ACHN (cell line): ENCODE measurements at regions not wholly inside any gene's neighbourhood (a gene's known extent, or its start where the extent isn't known, plus 50 kb on each side); places are given as distances from the start of the nearest gene placed in this dataset.

Experiments
- DNase-seq: peaks from one replicate; pipeline ENCODE4 v3.0.0-alpha.2; 2015
- in situ Hi-C: cut with HindIII; loops from 2 replicates; pipeline ENCODE4 v1.10.0; 2017; ENCODE audit warnings: low sequenced_read_pairs, low pct_ligation_motif_present, low pct_unique_long_range_greater_than_20kb

GRCh38 chr2:133710613-133711012 lies 142.3 kb upstream of the NCKAP5 start:
- DNase-seq, result no peak
- in situ Hi-C loops, result no loop called here

DNA sequence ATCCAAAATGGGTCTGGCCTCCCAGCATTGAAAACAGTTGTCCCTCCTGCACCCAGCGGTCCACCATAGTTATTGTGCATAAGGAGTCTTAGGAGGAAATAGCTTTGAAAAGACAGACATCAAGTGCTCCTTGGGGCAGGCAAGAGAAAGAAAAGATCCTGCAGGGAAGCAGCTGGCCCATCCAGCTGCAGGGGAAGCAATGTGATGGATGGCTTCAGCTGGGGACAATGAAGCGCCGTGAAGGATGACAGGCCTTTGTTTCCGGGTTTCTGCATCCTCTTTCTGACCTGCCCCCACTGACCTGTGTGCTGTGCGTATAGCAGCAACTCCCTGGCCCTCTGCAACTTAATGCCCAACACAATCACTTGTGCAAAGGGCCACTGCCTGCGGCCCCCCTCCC lies 142.9 kb upstream of the NCKAP5 start:
- no peak for DNase-seq

DNA sequence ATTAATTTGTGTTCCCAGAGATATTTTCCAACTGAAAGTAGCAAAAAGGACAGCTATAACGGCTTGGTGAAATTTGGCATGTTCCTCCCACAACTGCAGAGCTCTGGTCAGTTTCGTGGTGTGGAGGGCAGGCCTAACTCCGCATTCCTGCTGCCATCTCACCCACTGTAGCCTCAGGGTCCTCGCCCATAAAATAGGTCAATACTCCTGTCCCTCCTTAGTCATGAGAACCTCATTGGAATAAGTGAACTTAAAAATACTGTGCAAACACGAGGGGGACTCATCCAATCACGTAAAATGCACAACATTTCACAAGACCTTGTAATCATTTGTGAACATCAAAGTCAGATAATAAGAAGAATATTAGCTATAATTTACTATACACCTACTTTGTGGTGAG lies 143.5 kb upstream of the NCKAP5 start:
- no peak for DNase-seq
- in situ Hi-C loops, result no loop called here

More for the DNA sequence above, 142.9 kb upstream of the NCKAP5 start:
- in situ Hi-C loops, result no loop called here

DNA sequence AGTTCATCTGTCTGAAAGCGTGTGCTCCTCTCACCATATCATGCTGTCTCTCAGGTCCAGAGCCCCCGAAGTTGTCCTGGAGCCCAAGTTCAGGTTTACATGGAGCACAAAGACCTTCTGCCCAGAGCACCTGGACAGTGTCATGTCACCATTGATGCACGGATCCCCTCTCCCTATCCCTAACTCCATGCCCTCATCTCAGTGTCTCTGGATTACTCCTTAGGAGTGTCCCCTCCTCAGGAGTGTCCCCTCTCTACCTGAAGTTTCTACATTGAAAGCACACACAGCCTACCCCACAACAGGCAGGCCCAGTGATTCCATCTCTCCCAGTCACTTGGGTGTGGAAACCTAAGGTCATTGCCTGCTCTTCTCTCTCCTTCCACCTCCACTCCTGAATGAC lies 144.1 kb upstream of the NCKAP5 start:
- no peak for DNase-seq
- in situ Hi-C loops, result no loop called here

- no peak for DNase-seq
- in situ Hi-C loops, result no loop called here
These were observed 144.9 kb upstream of the NCKAP5 start for GRCh38 chr2:133713049-133713580.

DNA sequence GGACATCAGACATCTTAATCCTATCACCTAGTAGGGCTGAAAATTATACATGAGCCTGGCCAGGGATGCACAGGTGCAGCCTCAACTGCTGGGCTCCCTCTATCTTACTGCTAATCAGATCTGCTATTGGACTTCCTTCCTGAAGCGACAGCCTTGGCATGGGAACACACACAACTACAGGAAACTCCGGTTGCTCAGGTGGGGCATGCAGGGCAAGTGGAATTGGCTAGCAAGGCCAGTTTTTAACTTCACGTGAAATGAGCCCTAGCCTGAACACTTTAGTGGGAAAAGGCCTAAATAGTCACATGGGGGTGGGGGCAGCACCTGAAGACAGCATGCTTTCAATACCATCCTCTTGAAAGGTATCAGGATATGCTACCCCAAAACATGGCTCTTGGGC lies 147.9 kb upstream of the NCKAP5 start:
- no peak for DNase-seq
- in situ Hi-C loops, result no loop called here

GRCh38 chr2:133717497-133717896 lies 149.2 kb upstream of the NCKAP5 start:
- DNase-seq, result no peak
- in situ Hi-C loops, result no loop called here

DNA sequence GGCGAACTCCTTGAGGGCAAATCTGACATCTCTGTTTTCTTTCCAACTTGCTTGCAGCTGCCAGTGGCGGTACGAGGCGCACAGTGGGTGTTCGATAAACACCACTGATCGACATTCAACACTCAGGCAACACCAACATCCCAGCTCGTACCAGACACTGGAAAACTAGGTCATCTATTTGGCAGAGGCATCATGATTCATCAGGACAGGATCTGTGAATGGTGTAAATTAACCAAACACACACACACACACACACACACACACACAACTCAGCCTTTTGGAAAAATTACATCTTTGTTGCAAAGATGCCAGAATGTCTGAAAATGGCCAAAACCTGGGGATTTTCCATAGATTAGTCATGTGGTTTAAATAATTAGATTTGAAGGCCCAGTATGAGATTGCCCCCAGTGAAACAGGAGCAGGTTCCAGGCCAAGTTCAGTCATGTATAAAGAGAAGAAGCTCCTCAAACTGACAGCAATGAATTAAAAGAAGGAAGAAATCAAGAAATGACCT lies 150.5 kb upstream of the NCKAP5 start:
- in situ Hi-C loops, result no loop called here
- peak; percentile 50 for DNase-seq

- DNase-seq, result no peak
- in situ Hi-C loops, result no loop called here
These were observed 152.2 kb upstream of the NCKAP5 start for GRCh38 chr2:133720429-133720828.

DNA sequence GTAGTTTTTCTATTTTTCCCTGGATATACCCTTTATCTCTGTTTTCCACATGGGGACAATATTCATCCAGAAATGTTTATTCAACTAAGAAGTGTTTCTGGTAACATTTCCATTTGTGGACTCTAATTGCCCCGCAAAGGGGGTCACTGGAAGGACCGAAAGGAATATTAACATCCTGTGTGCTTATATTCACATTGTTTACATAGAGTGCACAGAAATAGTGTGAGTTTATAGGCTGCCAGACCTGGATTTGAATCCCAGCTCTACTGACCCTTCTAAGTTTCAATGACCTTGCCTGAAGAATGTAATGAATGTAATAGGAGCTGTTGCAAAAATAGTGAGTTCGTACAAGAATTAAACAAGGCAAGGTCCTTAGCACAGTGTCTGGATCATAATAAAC lies 152.9 kb upstream of the NCKAP5 start:
- in situ Hi-C loops, result no loop called here
- no peak for DNase-seq

- in situ Hi-C loops, result no loop called here
- DNase-seq, result no peak
These were observed 154.9 kb upstream of the NCKAP5 start for GRCh38 chr2:133723133-133723532.

- in situ Hi-C loops, result no loop called here
- no peak for DNase-seq
These were observed 158.7 kb upstream of the NCKAP5 start for GRCh38 chr2:133726973-133727372.

DNA sequence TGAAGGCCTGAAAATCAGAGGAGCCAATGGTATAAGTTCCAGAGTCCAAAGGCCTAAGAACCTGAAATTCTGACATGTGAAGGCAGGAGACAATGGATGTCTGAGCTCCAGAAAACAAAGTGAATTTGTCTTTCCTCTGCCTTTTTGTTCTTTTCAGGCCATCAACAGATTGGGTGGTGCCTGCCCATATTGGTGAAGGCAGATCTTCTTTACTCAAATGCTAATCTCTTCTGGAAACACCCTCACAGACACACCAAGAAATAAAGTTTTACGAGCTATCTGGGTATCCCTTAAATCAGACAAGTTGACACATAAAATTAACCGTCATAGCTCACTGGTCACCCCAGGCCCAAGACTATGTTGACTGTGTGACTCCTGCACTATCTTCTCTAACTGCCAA lies 163.8 kb upstream of the NCKAP5 start:
- no peak for DNase-seq
- in situ Hi-C loops, result no loop called here

- in situ Hi-C loops, result no loop called here
- no peak for DNase-seq
These were observed 165.0 kb upstream of the NCKAP5 start for GRCh38 chr2:133732982-133733900.

GRCh38 chr2:133733901-133734255 lies 165.6 kb upstream of the NCKAP5 start:
- DNase-seq, result no peak
- in situ Hi-C loops, result no loop called here

- no peak for DNase-seq
- in situ Hi-C loops, result no loop called here
These were observed 166.6 kb upstream of the NCKAP5 start for GRCh38 chr2:133734716-133735495.

DNA sequence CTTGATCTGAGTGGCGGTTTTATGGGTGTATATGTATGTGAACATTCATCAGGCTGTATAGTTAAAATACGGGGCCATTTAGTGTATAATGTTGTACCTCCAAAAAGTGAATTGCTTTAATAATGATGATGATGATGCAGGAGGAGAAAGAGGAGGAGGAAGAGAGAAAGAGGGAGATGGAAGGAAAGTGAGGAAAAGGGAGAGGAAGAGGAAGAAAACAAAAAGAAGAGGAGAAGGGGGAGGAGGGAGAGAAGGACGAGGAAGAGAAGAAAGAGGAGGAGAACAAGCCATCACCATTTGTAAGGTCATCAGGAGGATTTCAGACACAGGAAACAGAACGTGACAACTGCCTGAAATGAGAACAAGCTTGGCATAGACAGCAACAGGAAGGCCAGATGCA lies 168.4 kb upstream of the NCKAP5 start:
- DNase-seq, result no peak
- in situ Hi-C loops, result no loop called here

GRCh38 chr2:133737242-133737993 lies 169.2 kb upstream of the NCKAP5 start:
- no peak for DNase-seq
- in situ Hi-C loops, result no loop called here

GRCh38 chr2:133739039-133739438 lies 170.8 kb upstream of the NCKAP5 start:
- no peak for DNase-seq
- in situ Hi-C loops, result no loop called here
